Heart left ventricle (tissue), 13 donors: ENCODE measurements at regions not wholly inside any gene's neighbourhood (a gene's known extent, or its start where the extent isn't known, plus 50 kb on each side); places are given as distances from the start of the nearest gene placed in this dataset.
"Not testable (repeated sequence)": the region's sequence is repeated elsewhere in the genome, so short reads cannot be mapped to it uniquely, and the experiment has no call there.

Source experiments
- CTCF ChIP-seq, 12 donors: fragments of 200-600 bp; sonication (generic) in 4 of 12; IDR thresholded peaks; one replicate each; pipeline versions ENCODE4 v1.5.0 to v1.8.0; 2018 to 2022; ENCODE audit warnings: antibody characterized with exemption in 12 of 12, mild to moderate bottlenecking in 5 of 12
- POLR2A ChIP-seq, 2 donors: fragments of 450-650 bp; IDR thresholded peaks; one replicate each; pipeline ENCODE4 v1.6.1; 2017; ENCODE audit warnings: antibody characterized with exemption in 2 of 2, mild to moderate bottlenecking in 2 of 2, moderate library complexity in 2 of 2
- donor health status: ischemic (EF 13 %, LVEDD 7.1; RV severe dilation, severe dysfunction).
- donor health status: DM: no; HTN: yes; CAD: no.
- donor health status: DM: no; HTN: no; CAD: no.
- donor health status: ischemic (EF 25% LVEDD 6.9; RV normal size, moderate dysfunction).
- donor health status: ischemic (EF 25% LVEDD 5.7; RV mildly dilated, moderate dysfunction).
- donor health status: ischemic (EF 35%, LVEDD 5.7; RV mildly dilated, moderate dysfunction).
- donor health status: nonischemic (EF 11% LVEDD 7.7; RV severe dilation, severe dysfunction).
- donor health status: DM: yes; HTN: yes; CAD: no.
- donor health status: PGD.
- donor health status: ischemic (EF 29% LVEDD 5.4; RV normal size, mild dysfunction).
- donor health status: nonischemic (EF 23%, LVEDD 6.1; RV moderate dilation, normal function).

- not testable (repeated sequence) for TF ChIP-seq CTCF, POLR2A (IDR thresholded peaks at IDR 0.05)
Measured at GRCh38 chr5:42259914-42260313, 163.3 kb upstream of the GHR start.
